ENCODE measurements at regions not wholly inside any gene's neighbourhood (a gene's known extent, or its start where the extent isn't known, plus 50 kb on each side); places are given as distances from the start of the nearest gene placed in this dataset.
"Not testable (repeated sequence)": the region's sequence is repeated elsewhere in the genome, so short reads cannot be mapped to it uniquely, and the experiment has no call there.

GRCh38 chr3:5499404-5499803 is 311.9 kb downstream of the EDEM1 start:
- no peak for DNase-seq
- in situ Hi-C loops (cut with MboI; ENCODE audit: low pct_unique_long_range_greater_than_20kb, low sequenced_read_pairs): no loop called here

- in situ Hi-C loops (cut with MboI; ENCODE audit: low pct_unique_long_range_greater_than_20kb, low sequenced_read_pairs): no loop called here
- DNase-seq: no peak
Measured at GRCh38 chr3:5503136-5503535, 315.6 kb downstream of the EDEM1 start.

- in situ Hi-C loops (cut with MboI; ENCODE audit: low pct_unique_long_range_greater_than_20kb, low sequenced_read_pairs): no loop called here
- no peak for DNase-seq
Measured at GRCh38 chr3:5504135-5504534, 316.6 kb downstream of the EDEM1 start.

GRCh38 chr3:5505163-5505562 is 317.7 kb downstream of the EDEM1 start:
- DNase-seq: no peak
- in situ Hi-C loops (cut with MboI; ENCODE audit: low pct_unique_long_range_greater_than_20kb, low sequenced_read_pairs): no loop called here

- in situ Hi-C loops (cut with MboI; ENCODE audit: low pct_unique_long_range_greater_than_20kb, low sequenced_read_pairs): no loop called here
- DNase-seq: no peak
Measured at GRCh38 chr3:5505997-5506396, 318.5 kb downstream of the EDEM1 start.

- DNase-seq; in situ Hi-C loops (cut with MboI; ENCODE audit: low pct_unique_long_range_greater_than_20kb, low sequenced_read_pairs): not testable (repeated sequence)
Measured at GRCh38 chr3:5508860-5509259, 321.4 kb downstream of the EDEM1 start.

- DNase-seq: no peak
- in situ Hi-C loops (cut with MboI; ENCODE audit: low pct_unique_long_range_greater_than_20kb, low sequenced_read_pairs): no loop called here
Measured at GRCh38 chr3:5510300-5510699, 322.8 kb downstream of the EDEM1 start.

- in situ Hi-C loops (cut with MboI; ENCODE audit: low pct_unique_long_range_greater_than_20kb, low sequenced_read_pairs): no loop called here
Measured at GRCh38 chr3:5517921-5518320, 330.4 kb downstream of the EDEM1 start.

GRCh38 chr3:5520237-5520636 is 332.7 kb downstream of the EDEM1 start:
- in situ Hi-C loops (cut with MboI; ENCODE audit: low pct_unique_long_range_greater_than_20kb, low sequenced_read_pairs): no loop called here

More at GRCh38 chr3:5517921-5518320, 330.4 kb downstream of the EDEM1 start:
- no peak for DNase-seq

GRCh38 chr3:5523125-5523524 is 335.6 kb downstream of the EDEM1 start:
- in situ Hi-C loops (cut with MboI; ENCODE audit: low pct_unique_long_range_greater_than_20kb, low sequenced_read_pairs): no loop called here
- DNase-seq: no peak

More at GRCh38 chr3:5520237-5520636, 332.7 kb downstream of the EDEM1 start:
- DNase-seq: no peak

GRCh38 chr3:5531039-5531438 is 343.5 kb downstream of the EDEM1 start:
- in situ Hi-C loops (cut with MboI; ENCODE audit: low pct_unique_long_range_greater_than_20kb, low sequenced_read_pairs): no loop called here
- DNase-seq: no peak

GRCh38 chr3:5531741-5532290 is 344.3 kb downstream of the EDEM1 start:
- in situ Hi-C loops (cut with MboI; ENCODE audit: low pct_unique_long_range_greater_than_20kb, low sequenced_read_pairs): no loop called here
- no peak for DNase-seq

GRCh38 chr3:5540532-5540931 is 353.0 kb downstream of the EDEM1 start:
- no peak for DNase-seq
- in situ Hi-C loops (cut with MboI; ENCODE audit: low pct_unique_long_range_greater_than_20kb, low sequenced_read_pairs): no loop called here

- DNase-seq: no peak
- in situ Hi-C loops (cut with MboI; ENCODE audit: low pct_unique_long_range_greater_than_20kb, low sequenced_read_pairs): no loop called here
Measured at GRCh38 chr3:5542472-5542871, 355.0 kb downstream of the EDEM1 start.

- in situ Hi-C loops (cut with MboI; ENCODE audit: low pct_unique_long_range_greater_than_20kb, low sequenced_read_pairs): no loop called here
- no peak for DNase-seq
Measured at GRCh38 chr3:5543047-5543446, 355.5 kb downstream of the EDEM1 start.

- DNase-seq: no peak
- in situ Hi-C loops (cut with MboI; ENCODE audit: low pct_unique_long_range_greater_than_20kb, low sequenced_read_pairs): no loop called here
Measured at GRCh38 chr3:5545719-5546118, 358.2 kb downstream of the EDEM1 start.

- in situ Hi-C loops (cut with MboI; ENCODE audit: low pct_unique_long_range_greater_than_20kb, low sequenced_read_pairs): no loop called here
- DNase-seq: no peak
Measured at GRCh38 chr3:5553203-5553602, 365.7 kb downstream of the EDEM1 start.

GRCh38 chr3:5554245-5554747 is 366.8 kb downstream of the EDEM1 start:
- DNase-seq: no peak
- in situ Hi-C loops (cut with MboI; ENCODE audit: low pct_unique_long_range_greater_than_20kb, low sequenced_read_pairs): no loop called here

- no peak for DNase-seq
- in situ Hi-C loops (cut with MboI; ENCODE audit: low pct_unique_long_range_greater_than_20kb, low sequenced_read_pairs): no loop called here
Measured at GRCh38 chr3:5560199-5560598, 372.7 kb downstream of the EDEM1 start.

GRCh38 chr3:5563537-5564277 is 376.2 kb downstream of the EDEM1 start:
- in situ Hi-C loops (cut with MboI; ENCODE audit: low pct_unique_long_range_greater_than_20kb, low sequenced_read_pairs): no loop called here
- DNase-seq: no peak

- no peak for DNase-seq
- in situ Hi-C loops (cut with MboI; ENCODE audit: low pct_unique_long_range_greater_than_20kb, low sequenced_read_pairs): no loop called here
Measured at GRCh38 chr3:5564278-5564666, 376.8 kb downstream of the EDEM1 start.
